ENCODE measurements at regions not wholly inside any gene's neighbourhood (a gene's known extent, or its start where the extent isn't known, plus 50 kb on each side); places are given as distances from the start of the nearest gene placed in this dataset.

DNA sequence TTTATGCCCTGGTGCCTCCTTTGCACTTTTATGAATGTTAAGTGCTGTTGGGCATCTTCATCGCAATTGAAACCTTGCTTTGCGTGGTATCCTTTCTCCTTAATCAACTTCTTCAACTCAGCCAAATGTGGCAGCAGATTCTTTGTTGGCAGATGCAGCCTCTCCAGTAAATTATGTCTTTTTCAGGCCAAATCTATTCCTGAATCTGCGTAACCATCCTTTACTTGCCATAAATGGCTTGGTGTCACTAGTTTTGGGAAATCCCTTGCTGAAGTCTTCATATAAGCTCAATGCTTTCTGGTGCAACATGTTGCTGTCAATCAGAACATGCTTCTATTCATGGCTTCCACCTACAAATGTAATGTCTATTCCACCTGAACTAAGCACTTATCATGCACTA lies 457.5 kb downstream of the FGF13 start:
- DNase-seq (ENCODE audit: extremely low read depth in 1 of 4, low spot score in 3 of 4) (no peak), FAIRE-seq (no peak), ATAC-seq (no peak)
- no peak overlapping the region for H3K4me2 ChIP-seq (ENCODE audit: insufficient read depth, low read length)
- no peaks in the 10 kb centered on the region for H3K79me2 ChIP-seq (ENCODE audit: control insufficient read depth, insufficient read depth, low read length)
- no peaks in the 10 kb centered on the region for H3K27me3 ChIP-seq (ENCODE audit: control insufficient read depth in 2 of 2, insufficient read depth in 2 of 2, low read length in 2 of 2)
- ChIA-PET CTCF (ENCODE audit: low intra/inter-chr PET ratio) (no interaction called here), POLR2A (no interaction called here)
- no peaks in the 10 kb centered on the region for H3K9me3 ChIP-seq (replicated peaks; ENCODE audit: control insufficient read depth, insufficient read depth, low read depth, low read length)
- no peak overlapping the region for H3K4me3 ChIP-seq
- TF ChIP-seq STAT6 (CRISPR knock-in tag; IDR thresholded peaks at IDR 0.05) (no peak), NFXL1 (CRISPR knock-in tag; IDR thresholded peaks at IDR 0.05) (no peak), PTRF (tag; IDR thresholded peaks at IDR 0.05) (no peak), RAD51 (IDR thresholded peaks at IDR 0.05; ENCODE audit: borderline replicate concordance, low read depth) (no peak), ZNF253 (CRISPR knock-in tag; conservative IDR thresholded peaks at IDR 0.05) (no peak)
- no peak overlapping the region for H2AFZ ChIP-seq (ENCODE audit: low read depth, low read length)
- H3K36me3 ChIP-seq (ENCODE audit: control insufficient read depth, insufficient read depth, low read length): no peaks in the 10 kb centered on the region
- no peaks in the 10 kb centered on the region for H4K20me1 ChIP-seq (replicated peaks; ENCODE audit: control insufficient read depth, insufficient read depth, low read length)
- no TSS peak for BruUV-seq (replicated peaks)
- no peak overlapping the region for H3K27ac ChIP-seq (ENCODE audit: extremely low read depth, low read depth, low read length)
- in situ Hi-C loops (cut with MboI): no loop called here
- intact Hi-C loops (cut with micrococcal nuclease): no loop called here
- no peaks in the 10 kb centered on the region for H3K9me1 ChIP-seq (ENCODE audit: control insufficient read depth, insufficient read depth, low read length)
- H3K4me1 ChIP-seq (replicated peaks in 1 of 2; ENCODE audit: control insufficient read depth in 2 of 2, insufficient read depth in 2 of 2, low read length in 2 of 2): no peaks in the 10 kb centered on the region
- WGBS (ENCODE audit: insufficient coverage, low coverage, missing lambda C conversion rate): 0% methylated on average over 3 of the region's 3 CpGs
- no peak overlapping the region for H3K9ac ChIP-seq (ENCODE audit: insufficient read depth in 1 of 2, low read depth in 2 of 2, low read length in 2 of 2)

Measured in K562 (cell line).